Stimulated activated CD8-positive, alpha-beta memory T cell treated with anti-CD3 and anti-CD28 coated beads, Interleukin-15, amount 100 ng/mL, for 24 hours (primary cell): ENCODE measurements at regions not wholly inside any gene's neighbourhood (a gene's known extent, or its start where the extent isn't known, plus 50 kb on each side); places are given as distances from the start of the nearest gene placed in this dataset.

Experiments
- DNase-seq: peaks from one replicate; pipeline ENCODE4 v3.0.0-alpha.2; 2020; ENCODE audit warnings: low read depth

DNA sequence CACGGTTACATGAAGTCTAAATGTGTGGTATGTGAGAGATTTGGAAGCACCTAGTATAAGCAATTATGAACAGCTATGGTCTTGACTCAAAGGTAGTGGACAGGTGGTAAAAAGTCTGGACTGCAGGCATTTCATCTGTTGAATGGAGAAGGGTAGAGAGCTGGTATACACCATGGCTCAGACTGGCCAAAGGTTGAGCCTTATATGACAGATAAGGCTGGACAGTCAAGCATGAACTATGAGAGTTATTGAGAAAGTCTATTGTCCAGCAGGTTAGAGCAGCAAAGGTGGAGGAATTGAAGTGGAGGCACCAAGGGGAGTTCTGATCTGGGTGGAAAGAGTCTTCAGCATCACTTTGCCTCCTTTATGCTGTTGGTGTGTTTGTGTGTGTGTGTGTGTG is 346.7 kb upstream of the SLC14A2 start:
- DNase-seq: no peak

DNA sequence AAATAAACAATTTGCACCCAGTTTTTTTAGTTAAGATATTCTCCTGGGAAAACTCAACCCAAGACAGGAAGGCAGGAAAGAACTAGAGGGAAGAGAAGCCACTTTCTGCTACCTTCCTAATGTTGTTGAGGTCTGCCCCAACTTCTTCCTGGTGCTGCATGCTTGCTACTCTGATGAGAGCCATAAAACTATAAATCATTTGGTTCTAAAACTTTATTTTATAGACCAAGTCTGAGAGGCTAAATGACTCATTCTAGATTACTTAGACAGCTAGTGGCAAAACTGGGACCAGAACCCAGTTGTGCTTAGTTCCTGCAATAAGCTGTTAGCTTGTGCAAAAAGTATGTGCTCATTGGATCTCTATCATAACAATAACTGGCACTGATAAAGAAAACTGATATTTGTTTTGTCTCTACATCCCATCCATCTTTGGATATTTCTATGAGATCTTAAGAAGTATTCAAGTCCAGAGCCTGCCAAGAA is 344.9 kb upstream of the SLC14A2 start:
- DNase-seq: no peak

DNA sequence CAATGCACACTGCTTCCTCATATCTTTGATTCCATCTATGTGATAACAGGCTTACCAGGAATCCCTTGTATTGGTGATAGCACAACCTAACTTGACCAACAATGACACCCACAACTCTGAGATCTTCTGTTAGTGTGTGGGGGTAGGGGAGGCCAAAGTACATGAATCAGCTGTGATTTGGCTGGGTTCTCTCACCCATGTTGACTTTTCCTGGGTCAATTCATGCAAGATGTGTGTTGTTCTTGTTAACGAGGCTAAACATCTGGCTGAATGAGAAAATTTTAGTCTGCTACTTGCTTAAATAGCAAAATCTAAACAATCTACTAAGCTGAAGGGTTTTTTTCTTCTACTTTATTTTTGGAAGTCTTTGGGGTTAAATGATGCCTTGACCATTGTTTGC is 341.2 kb upstream of the SLC14A2 start:
- no peak for DNase-seq

DNA sequence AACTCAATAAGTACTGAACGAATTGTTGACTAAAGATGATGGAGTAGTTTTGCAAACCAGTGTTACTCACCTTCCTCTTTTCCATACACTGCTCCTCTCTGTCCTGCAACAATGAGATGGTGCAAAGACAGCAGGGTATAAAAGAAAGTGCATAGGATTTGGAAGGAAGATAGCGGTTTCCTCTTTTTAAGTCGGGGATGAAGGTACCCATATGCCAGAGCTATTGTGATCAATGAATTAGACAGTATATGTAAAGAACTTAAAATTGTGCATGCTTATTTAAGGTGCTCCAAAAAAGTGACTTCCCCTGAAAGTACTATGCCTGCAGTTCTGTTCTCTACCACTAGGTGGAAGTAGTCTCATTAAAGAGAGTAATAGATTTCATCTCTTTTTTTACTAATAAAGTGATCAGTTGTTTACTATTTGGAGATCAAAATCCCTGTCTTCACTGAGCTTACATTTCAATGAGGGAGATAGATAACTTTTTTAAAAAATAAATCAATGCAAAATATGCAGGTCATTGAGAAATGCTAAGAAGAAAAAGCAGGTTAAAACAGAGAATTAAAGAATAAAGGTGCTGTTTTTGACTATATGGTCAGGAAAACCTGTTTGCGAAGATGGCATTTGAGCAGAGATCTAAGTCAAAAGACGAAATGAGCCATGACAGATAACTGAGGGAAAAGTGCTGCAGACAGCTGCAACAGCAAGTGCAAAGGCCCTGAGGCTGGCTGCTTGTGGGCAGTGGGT is 339.7 kb upstream of the SLC14A2 start:
- DNase-seq: no peak

GRCh38 chr18:45276878-45277277 is 338.4 kb upstream of the SLC14A2 start:
- DNase-seq: no peak

DNA sequence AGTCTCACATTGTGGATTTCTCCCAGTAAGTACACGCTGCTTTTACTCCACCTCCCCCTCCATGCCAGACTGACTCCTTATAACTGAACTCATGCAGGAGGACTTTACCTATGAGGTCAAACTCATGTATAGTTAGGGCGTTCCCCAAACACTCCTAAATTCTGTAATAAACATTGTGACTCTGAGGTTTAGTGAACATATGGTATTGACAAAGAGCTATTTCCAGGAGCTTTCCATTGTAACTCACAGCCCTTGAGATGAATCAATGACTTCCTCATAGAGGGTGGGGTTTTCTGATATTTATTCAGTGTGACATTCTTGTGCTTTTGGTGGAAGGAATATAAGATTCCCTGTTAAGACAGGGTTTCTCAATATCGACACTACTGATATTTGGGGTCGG is 337.4 kb upstream of the SLC14A2 start:
- no peak for DNase-seq

DNA sequence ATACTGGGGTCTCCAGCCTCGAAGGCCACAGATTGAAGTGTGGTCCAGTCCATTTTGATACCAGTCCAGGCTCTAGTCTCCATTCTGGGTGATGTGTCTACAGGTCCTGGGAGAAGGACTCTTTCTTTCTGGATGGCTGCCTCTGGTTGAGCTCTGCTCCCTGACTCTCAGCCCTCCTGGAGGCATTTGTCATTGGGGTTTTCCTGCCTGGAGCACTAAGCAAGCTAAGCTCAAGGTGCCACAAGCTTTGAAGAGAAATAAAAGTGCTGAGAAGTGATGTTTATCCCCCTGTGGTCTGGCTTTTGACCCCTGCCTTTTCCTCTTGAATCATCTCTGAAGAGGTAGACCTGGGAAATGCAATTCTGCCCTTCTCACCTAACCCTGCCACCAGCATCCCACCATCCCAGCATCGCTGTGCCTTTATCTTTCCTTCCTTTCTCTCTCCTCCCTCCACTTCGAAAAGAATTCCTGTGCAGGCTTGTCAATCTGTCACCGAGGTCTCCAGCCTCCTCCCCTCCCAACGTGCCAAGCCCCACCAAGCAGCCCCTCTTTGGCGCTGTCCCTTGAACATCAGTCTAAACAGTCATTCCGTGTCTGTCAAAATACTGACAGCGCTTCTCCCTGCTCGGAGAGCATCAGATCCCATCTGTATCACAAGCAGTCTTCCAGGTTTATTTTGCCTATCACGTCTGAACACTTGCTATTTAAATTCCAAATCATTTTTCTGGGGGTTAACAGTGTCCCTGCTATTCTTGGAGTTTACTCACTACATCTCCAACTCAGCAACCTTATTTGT is 334.6 kb upstream of the SLC14A2 start:
- DNase-seq: no peak

DNA sequence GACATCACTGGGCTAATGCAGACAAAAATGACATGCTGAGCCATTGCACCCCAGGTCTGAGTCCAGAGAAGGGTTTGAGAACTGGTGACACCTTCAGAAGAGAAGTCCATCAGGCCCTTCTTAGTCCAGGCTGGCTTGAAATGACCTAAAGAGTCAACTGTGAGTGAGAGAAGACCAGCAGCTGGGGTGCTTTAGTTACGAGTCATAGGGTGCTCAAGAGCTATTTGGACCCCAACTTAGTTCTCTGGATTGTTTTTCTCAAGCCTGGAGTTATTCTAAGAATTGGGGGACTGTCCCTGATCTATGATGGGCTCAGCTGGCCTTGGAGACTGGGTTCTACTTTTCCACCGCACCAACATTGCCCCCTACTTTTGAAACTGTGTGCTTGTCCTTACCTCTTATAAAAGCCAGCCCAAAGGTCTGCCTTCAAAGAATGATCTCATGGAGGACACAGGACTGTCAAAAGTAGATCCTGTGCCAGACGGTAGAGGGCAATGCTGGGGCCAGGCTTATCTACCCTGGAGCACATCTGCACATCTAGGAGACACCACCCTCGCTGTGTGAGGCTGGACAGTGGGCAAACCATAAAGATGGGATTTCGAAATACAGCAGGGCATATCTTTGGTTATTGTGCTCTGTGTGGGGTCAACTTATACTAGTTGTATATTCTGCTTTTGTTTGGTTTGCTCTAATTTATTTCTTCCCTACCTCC is 333.0 kb upstream of the SLC14A2 start:
- DNase-seq: no peak

DNA sequence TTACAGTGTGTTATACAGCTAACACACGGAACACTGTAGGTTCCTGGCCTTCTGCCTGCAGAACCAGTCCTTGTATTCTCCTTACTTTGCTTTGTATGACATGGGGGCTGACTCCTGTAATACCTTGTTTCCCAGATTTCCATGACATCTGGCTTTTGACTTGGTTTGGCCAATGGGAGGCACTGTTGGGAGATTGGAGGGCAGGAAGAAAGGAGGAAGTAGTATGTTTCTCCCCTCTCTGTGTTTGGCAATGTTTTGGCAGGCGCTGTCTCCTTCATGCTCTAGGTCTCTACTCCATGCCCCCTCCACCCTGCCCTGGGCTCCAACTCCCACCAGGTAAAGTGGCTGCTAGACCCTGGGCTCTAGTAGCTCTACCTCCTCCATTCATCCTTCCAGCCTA is 331.1 kb upstream of the SLC14A2 start:
- DNase-seq: no peak

GRCh38 chr18:45284851-45285250 is 330.4 kb upstream of the SLC14A2 start:
- DNase-seq: no peak

DNA sequence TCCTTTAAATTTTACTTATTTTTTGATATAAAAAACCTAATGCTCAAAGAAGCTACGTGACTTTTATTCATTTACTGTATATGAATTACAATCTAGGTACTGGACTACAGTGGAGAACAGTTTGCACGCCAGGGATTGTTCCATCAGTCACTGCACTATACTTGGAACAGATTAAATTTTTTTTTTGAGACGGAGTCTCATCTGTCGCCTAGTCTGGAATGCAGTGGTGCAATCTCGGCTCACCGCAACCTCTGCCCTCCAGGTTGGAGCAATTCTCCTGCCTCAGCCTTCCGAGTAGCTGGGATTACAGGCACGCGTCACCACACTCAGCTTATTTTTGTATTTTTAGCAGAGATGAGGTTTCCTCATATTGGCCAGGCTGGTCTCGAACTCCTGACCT is 330.0 kb upstream of the SLC14A2 start:
- no peak for DNase-seq

DNA sequence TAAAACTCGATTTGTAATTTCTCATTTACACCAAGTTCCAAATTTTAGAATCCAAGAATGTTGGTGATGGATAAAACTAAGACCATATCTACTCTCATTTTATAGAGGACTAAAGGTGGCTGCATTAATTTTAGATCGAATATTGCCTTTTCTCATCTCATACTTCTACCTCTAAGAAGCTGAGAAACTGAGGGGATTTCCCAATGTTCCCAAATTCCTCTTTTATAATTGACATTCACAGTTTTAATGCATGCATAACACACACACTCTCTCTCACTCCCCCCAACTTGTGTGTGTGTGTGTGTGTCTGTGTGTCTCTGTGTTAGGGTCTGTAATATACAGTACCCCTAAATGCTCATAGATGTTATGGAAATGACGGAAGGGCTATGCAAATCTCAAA is 328.8 kb upstream of the SLC14A2 start:
- DNase-seq: no peak

DNA sequence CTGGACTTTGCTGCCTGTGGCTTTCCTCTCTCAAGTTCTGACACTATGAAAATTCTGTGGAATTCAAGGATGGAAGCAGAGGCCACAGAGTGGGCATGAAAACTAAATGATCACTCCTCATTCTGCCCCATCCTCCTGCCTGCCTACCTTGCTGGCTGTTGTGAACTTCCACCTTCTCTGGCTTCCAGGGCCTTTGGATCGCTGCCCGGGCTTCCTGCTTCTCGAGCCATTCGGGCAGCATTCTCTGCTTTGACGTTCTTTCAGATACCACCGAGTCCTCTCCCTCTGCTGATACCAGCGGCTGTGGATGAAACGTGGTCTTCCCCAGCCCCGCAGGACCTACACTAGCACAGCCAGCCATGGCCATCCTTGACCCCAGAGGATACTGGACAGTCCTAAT is 327.7 kb upstream of the SLC14A2 start:
- no peak for DNase-seq

- no peak for DNase-seq
These were observed 324.9 kb upstream of the SLC14A2 start for GRCh38 chr18:45290364-45290763.

DNA sequence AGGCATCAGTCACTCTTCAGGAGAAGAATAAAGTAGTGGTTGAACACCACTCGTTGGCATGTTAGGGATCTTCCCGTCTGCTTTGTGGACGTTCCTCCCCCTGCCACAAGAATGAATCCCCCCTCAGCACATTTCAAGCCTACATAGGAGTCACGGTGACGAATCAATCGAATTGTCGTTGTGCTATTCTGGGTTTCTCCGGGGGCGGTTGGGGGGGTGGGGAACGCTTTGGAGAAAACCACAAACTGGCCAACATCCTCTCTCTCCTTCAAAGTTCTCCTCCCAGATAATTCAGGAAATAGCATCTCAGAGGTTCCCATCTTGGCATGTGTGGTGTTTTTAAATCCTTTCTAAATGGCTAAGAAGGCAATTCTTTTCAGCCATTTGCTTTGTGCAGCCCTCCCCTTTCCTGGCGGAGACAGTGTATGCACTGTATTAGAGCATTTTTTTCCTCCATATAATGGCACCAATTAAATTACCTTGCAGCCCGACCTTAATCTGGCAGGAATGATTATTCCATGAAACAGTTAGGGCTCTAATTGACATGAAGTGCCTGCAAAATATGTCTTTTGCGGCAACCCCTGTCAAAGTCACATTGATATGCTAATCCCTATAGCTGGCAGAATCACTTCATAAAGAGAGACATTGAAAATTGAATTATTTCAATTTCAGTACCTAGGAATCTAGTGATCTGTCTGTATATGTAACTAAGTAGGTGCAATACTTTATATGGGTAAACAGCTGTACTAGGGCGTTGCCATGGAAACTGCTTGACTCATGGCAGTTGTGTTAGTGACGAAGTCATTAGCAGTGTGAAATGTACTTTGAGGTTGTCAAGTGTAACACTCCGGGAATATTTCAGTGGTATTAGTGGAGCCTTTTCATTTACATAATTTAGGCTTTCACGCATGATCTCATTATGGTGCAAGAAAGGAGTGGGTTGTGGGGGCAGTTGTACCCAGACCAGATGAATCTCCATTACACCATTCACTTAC is 323.4 kb upstream of the SLC14A2 start:
- DNase-seq: no peak

DNA sequence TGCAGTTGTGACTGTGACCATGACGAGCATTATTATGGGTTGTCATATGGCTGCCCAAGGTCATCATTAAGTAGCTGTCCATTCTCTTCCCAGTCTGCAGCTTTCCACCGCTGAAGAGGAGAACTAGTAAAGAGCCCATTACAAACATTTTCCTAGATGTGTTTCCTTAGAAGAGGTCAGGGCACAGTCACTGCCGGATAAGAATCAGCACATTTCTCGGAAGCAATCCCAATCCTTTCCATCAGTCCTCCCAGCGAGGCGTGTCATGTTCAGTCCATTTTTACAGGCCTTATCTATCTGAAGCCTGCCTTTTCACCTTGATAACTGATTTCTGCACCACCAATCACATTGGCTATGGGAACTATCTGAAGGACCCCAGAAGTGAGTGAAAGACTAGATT is 319.9 kb upstream of the SLC14A2 start:
- no peak for DNase-seq

DNA sequence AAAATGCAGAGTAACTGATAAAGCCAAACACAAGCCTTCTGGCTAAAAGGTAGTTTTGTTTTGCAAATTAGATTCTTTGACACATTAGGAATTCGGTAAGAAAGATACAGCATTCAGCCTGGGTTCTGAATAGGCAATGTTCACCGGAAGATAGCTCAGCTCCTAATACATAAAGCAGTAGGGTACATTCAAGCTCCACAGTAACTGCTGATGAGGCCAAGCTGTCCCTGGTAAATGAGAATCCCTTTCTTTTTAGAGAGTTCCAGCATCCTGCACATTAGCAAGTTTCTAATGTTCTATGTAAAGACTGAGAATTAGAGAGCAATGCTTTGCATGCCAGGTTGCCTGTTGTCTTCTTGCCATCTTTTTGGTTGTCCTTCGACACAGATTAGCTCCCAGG is 316.3 kb upstream of the SLC14A2 start:
- no peak for DNase-seq

GRCh38 chr18:45303026-45303425 is 312.2 kb upstream of the SLC14A2 start:
- no peak for DNase-seq

DNA sequence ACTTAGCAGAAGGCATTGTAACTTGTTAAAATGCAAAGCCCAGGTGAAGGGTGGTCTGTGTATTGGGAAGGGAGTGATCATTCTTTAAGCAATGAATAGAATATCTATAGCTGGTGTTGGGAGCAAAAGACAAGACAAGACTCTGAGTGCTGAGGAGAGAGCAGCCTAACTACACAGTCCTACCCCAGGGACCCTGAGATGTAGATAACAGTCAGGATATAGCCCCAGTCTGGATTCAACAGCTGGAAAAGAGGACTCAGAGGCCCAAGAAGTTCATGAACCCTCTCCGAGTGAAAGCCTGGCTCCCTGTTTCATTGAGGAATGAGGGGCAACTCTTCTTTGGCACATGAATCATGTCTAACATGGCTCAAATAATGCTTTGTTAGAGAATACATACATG is 310.7 kb upstream of the SLC14A2 start:
- no peak for DNase-seq

GRCh38 chr18:45312555-45313126 is 302.6 kb upstream of the SLC14A2 start:
- DNase-seq: no peak

DNA sequence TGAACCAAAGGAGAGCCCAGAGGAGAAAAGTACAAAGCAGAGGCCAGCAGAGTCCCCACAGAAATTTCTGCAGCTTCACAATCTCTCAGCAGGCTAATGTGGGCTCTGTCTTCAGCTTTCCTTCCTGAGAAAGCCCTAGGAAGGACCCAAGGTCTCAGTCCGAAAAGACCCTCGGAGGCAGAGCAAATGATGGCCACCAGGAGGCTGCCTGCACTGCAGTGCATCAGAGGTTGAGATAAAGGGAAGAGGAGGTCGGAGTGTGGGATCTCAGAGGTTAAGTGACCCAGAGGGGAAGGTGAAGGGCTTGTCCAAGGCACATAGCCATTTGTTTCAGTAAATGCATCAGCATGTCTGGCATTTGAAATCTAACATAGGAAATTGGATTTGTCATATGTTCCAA is 299.1 kb upstream of the SLC14A2 start:
- no peak for DNase-seq
